SK-N-SH (cell line): ENCODE measurements at regions not wholly inside any gene's neighbourhood (a gene's known extent, or its start where the extent isn't known, plus 50 kb on each side); places are given as distances from the start of the nearest gene placed in this dataset.

Experiments used
- CTCF ChIA-PET: fragments of 300-600, 350-600 bp; formaldehyde crosslinking; extraction: SDS; loops from one replicate; lab custom pipeline; 2021; lab: Yijun Ruan, JAX
- POLR2A ChIA-PET: fragments of 350-600 bp; sonication (Branson Sonifier 250); formaldehyde crosslinking; extraction: SDS; loops from one replicate; lab custom pipeline; 2020; ENCODE audit warnings: antibody characterized with exemption, inconsistent platforms; lab: Yijun Ruan, JAX
- DNase-seq: peaks from one replicate; pipeline ENCODE4 v3.0.0; 2012
- H2AFZ ChIP-seq: fragments of 200-600 bp; sonication (generic); 2 replicates; pipeline ENCODE4 v1.8.1; 2016; ENCODE audit warnings: antibody characterized with exemption, mild to moderate bottlenecking, low read depth
- H3F3A ChIP-seq: fragments of 200-600 bp; sonication (generic); replicated peaks from 2 replicates; pipeline ENCODE3; 2016; ENCODE audit warnings: antibody characterized with exemption, mild to moderate bottlenecking; ENCODE audit not compliant: insufficient read depth
- H3K27ac ChIP-seq, 2 experiments: fragments of 200-500 bp in 1 of 2; fragments of 200-600 bp in 1 of 2; sonication (Bioruptor generic) in 1 of 2; sonication (generic), shearing (Covaris generic) in 1 of 2; 2 replicates each; pipeline versions ENCODE4 v1.5.1 to v1.6.1; 2014 to 2016; ENCODE audit warnings: low read depth in 2 of 2, inconsistent platforms in 1 of 2, low read length in 1 of 2, mild to moderate bottlenecking in 1 of 2, mixed read lengths in 1 of 2
- H3K27me3 ChIP-seq: fragments of 200-600 bp; sonication (generic), shearing (Covaris generic); 2 replicates; pipeline ENCODE4 v1.6.1; 2016; ENCODE audit warnings: mixed run types; ENCODE audit not compliant: insufficient read depth
- H3K36me3 ChIP-seq, 2 experiments: fragments of 200-500 bp in 1 of 2; fragments of 200-600 bp in 1 of 2; sonication (Bioruptor generic) in 1 of 2; sonication (generic) in 1 of 2; replicated peaks in 1 of 2; 2 replicates each; pipeline versions ENCODE3 to v1.5.1; 2014 to 2016; ENCODE audit warnings: low read length in 1 of 2, mild to moderate bottlenecking in 1 of 2; ENCODE audit not compliant: insufficient read depth in 2 of 2, control insufficient read depth in 1 of 2
- H3K4me1 ChIP-seq, 2 experiments: fragments of 200-500 bp in 1 of 2; fragments of 200-600 bp in 1 of 2; sonication (Bioruptor generic) in 1 of 2; sonication (generic), shearing (Covaris generic) in 1 of 2; 2 replicates each; pipeline versions ENCODE4 v1.5.1 to v1.6.1; 2014 to 2016; ENCODE audit warnings: low read depth in 1 of 2, low read length in 1 of 2, mixed run types in 1 of 2; ENCODE audit not compliant: insufficient read depth in 2 of 2, control insufficient read depth in 1 of 2
- H3K4me2 ChIP-seq: fragments of 200-600 bp; sonication (generic), shearing (Covaris generic); 2 replicates; pipeline ENCODE4 v1.6.1; 2017; ENCODE audit warnings: mixed run types
- H3K4me3 ChIP-seq, 2 experiments: fragments of 200-500 bp in 1 of 2; fragments of 200-600 bp in 1 of 2; sonication (Bioruptor generic) in 1 of 2; sonication (generic), shearing (Covaris generic) in 1 of 2; 2 replicates each; pipeline versions ENCODE4 v1.5.1 to v1.8.1; 2014 to 2016; ENCODE audit warnings: low read depth in 2 of 2, inconsistent platforms in 1 of 2, low read length in 1 of 2, mild to moderate bottlenecking in 1 of 2, mixed read lengths in 1 of 2, moderate library complexity in 1 of 2
- H3K79me2 ChIP-seq: fragments of 200-600 bp; sonication (generic); 2 replicates; pipeline ENCODE4 v1.8.1; 2017; ENCODE audit warnings: mild to moderate bottlenecking; ENCODE audit not compliant: insufficient read depth
- H3K9ac ChIP-seq: fragments of 200-600 bp; sonication (generic); 2 replicates; pipeline ENCODE4 v1.6.1; 2017; ENCODE audit warnings: mixed run types
- H3K9me2 ChIP-seq: fragments of 200-600 bp; sonication (generic); 2 replicates; pipeline ENCODE4 v1.6.1; 2017; ENCODE audit warnings: mixed run types
- H3K9me3 ChIP-seq: fragments of 200-600 bp; sonication (generic); 2 replicates; pipeline ENCODE4 v1.6.1; 2017; ENCODE audit warnings: mixed run types, mild to moderate bottlenecking, moderate library complexity
- H4K20me1 ChIP-seq: fragments of 200-600 bp; sonication (generic); 2 replicates; pipeline ENCODE4 v1.6.1; 2017; ENCODE audit warnings: mild to moderate bottlenecking, mixed run types; ENCODE audit not compliant: insufficient read depth
- CTCF ChIP-seq: fragments of 200-600 bp; sonication (generic); IDR thresholded peaks from 2 replicates; pipeline ENCODE4 v1.6.1; 2017; ENCODE audit warnings: antibody characterized with exemption, mild to moderate bottlenecking, moderate library complexity
- EP300 ChIP-seq, 2 experiments: IDR thresholded peaks; 2 replicates each; pipeline versions ENCODE4 v1.4.0 to v1.6.1; 2012; ENCODE audit warnings: borderline replicate concordance in 1 of 2, low read depth in 1 of 2, low read length in 1 of 2
- FOSL2 ChIP-seq: IDR thresholded peaks from 2 replicates; pipeline ENCODE4 v1.4.0; 2012; ENCODE audit warnings: low read depth, mild to moderate bottlenecking, moderate library complexity, borderline replicate concordance
- GABPA ChIP-seq: IDR thresholded peaks from 2 replicates; pipeline ENCODE4 v1.4.0; 2012; ENCODE audit warnings: low read depth, mild to moderate bottlenecking
- IRF3 ChIP-seq: fragments of 150-350 bp; IDR thresholded peaks from 2 replicates; pipeline ENCODE4 v1.6.1; 2016; ENCODE audit warnings: mild to moderate bottlenecking, low read depth, low read length
- MAX ChIP-seq: IDR thresholded peaks from 2 replicates; pipeline ENCODE4 v1.4.0; 2012; ENCODE audit warnings: low read depth
- NFIC ChIP-seq: IDR thresholded peaks from 2 replicates; pipeline ENCODE4 v1.4.0; 2012; ENCODE audit warnings: borderline replicate concordance
- NRF1 ChIP-seq: IDR thresholded peaks from 2 replicates; pipeline ENCODE4 v1.6.1; 2012; ENCODE audit warnings: low read depth, mild to moderate bottlenecking, low read length
- RAD21 ChIP-seq: IDR thresholded peaks from 2 replicates; pipeline ENCODE4 v1.6.1; 2012; ENCODE audit warnings: mild to moderate bottlenecking, low read length
- RCOR1 ChIP-seq: fragments of 150-350 bp; IDR thresholded peaks from 2 replicates; pipeline ENCODE4 v1.6.1; 2017; ENCODE audit warnings: antibody characterized with exemption, low read length
- REST ChIP-seq: IDR thresholded peaks from 2 replicates; pipeline ENCODE4 v1.6.1; 2012; ENCODE audit warnings: mild to moderate bottlenecking, low read depth, low read length, moderate library complexity
- TAF1 ChIP-seq: IDR thresholded peaks from 2 replicates; pipeline ENCODE4 v1.6.1; 2012; ENCODE audit warnings: low read depth, mild to moderate bottlenecking, low read length, moderate library complexity, borderline replicate concordance
- WGBS: methylation state at CpG from one replicate; pipeline ENCODE4 v1.1.6; 2017; ENCODE audit warnings: low lambda C conversion rate; 5-methylcytosine and 5-hydroxymethylcytosine counted together

GRCh38 chr6:33857932-33858475, 54.2 kb upstream of the MLN start:
- Histone ChIP-seq H4K20me1 (no peaks in the 10 kb centered on the region), H3K9me2 (no peaks in the 10 kb centered on the region), H3K4me1 (peaks cover 0 to 7% of the 10 kb centered on the region in 2 experiments; a peak in 1 of 4 replicates), H3K9me3 (no peaks in the 10 kb centered on the region), H3K27ac (no peak overlapping the region), H3K36me3 (no peaks in the 10 kb centered on the region), H3F3A (no peaks in the 10 kb centered on the region), H3K9ac (no peak overlapping the region), H3K4me3 (no peak overlapping the region), H3K4me2 (peak overlapping the region; percentile 41; the same call in 1 of the 2 replicates), H3K27me3 (no peaks in the 10 kb centered on the region), H2AFZ (no peak overlapping the region), H3K79me2 (no peaks in the 10 kb centered on the region)
- no peak for DNase-seq
- TF ChIP-seq MAX (no peak), REST (no peak), RCOR1 (no peak), GABPA (no peak), RAD21 (no peak), NFIC (peak; percentile 49; the same call in 1 of the 2 replicates)
- ChIA-PET CTCF (interaction anchor here (0.6 to 1.3 kb wide), 4 partner anchors 8 to 296 kb away, joined by 3 to 6 read pairs (median 4); no protein-coding TSS in a partner anchor), POLR2A (no interaction called here)
- 74% methylated on average over 7 of the region's 7 CpGs for WGBS

GRCh38 chr6:33857093-33857931, 53.5 kb upstream of the MLN start:
- Histone ChIP-seq H3K4me1 (peaks cover 0 to 7% of the 10 kb centered on the region in 2 experiments; a peak in 1 of 4 replicates), H3K9me3 (no peaks in the 10 kb centered on the region), H3K27me3 (no peaks in the 10 kb centered on the region), H3K27ac (no peak overlapping the region), H3F3A (no peaks in the 10 kb centered on the region), H4K20me1 (no peaks in the 10 kb centered on the region), H3K9me2 (no peaks in the 10 kb centered on the region), H3K9ac (no peak overlapping the region), H3K4me2 (peak overlapping the region; percentile 41; the same call in 1 of the 2 replicates), H3K4me3 (no peak overlapping the region), H3K36me3 (no peaks in the 10 kb centered on the region), H3K79me2 (no peaks in the 10 kb centered on the region), H2AFZ (no peak overlapping the region)
- ChIA-PET CTCF (interaction anchor here (0.8 to 1.5 kb wide), 4 partner anchors 86 to 297 kb away, joined by 3 to 6 read pairs (median 4); no protein-coding TSS in a partner anchor), POLR2A (no interaction called here)
- no peak for DNase-seq
- 83% methylated on average over 6 of the region's 15 CpGs for WGBS
- TF ChIP-seq MAX (no peak), RAD21 (no peak), NRF1 (no peak), TAF1 (no peak), NFIC (no peak), CTCF (no peak), FOSL2 (no peak), REST (no peak), IRF3 (no peak), EP300 (IDR thresholded peaks at IDR 0.05; ENCODE audit: borderline replicate concordance in 1 of 2, low read depth in 1 of 2, low read length in 1 of 2) (no peak)
